Pancreas (tissue), 10 donors: ENCODE measurements at regions not wholly inside any gene's neighbourhood (a gene's known extent, or its start where the extent isn't known, plus 50 kb on each side); places are given as distances from the start of the nearest gene placed in this dataset.

ENCODE experiments used
- ATAC-seq, 4 donors: fragments of 200-7000 bp; cut with Tn5 transposase; one replicate each; pipeline versions ENCODE4 v1.8.0 to v1.9.1; 2020; ENCODE audit warnings: mild to moderate bottlenecking in 4 of 4, moderate library complexity in 4 of 4
- DNase-seq, 6 donors: peaks; one replicate each; pipeline ENCODE4 v3.0.0-alpha.2; 2020
- FAIRE-seq: peaks from 2 replicates; lab custom pipeline; 2012; peaks lifted over from hg19 to GRCh38; lab: Jason Lieb, UNC
- H3K27ac ChIP-seq, 4 donors: fragments of 200-600 bp; sonication (generic); 1 replicate in 3 of 4; 2 replicates in 1 of 4; pipeline versions ENCODE4 v1.5.0 to v1.8.0; 2020
- H3K27me3 ChIP-seq, 4 donors: fragments of 200-600 bp; one replicate each; pipeline ENCODE4 v1.8.0; 2021
- H3K36me3 ChIP-seq, 3 donors: fragments of 200-600 bp; sonication (generic) in 1 of 3; one replicate each; pipeline versions ENCODE4 v1.5.0 to v1.8.0; 2020 to 2021
- H3K4me1 ChIP-seq, 3 donors: fragments of 200-600 bp; one replicate each; pipeline ENCODE4 v1.8.0; 2021
- H3K4me3 ChIP-seq, 4 donors: fragments of 200-600 bp; sonication (generic) in 2 of 4; one replicate each; pipeline versions ENCODE4 v1.5.0 to v1.8.0; 2020 to 2021
- H3K9me3 ChIP-seq, 4 donors: fragments of 200-600 bp; one replicate each; pipeline ENCODE4 v1.8.0; 2021
- WGBS, 2 donors: extraction: QIAGEN DNeasy Blood & Tissue Kit; methylation state at CpG; one replicate each; pipeline ENCODE4 v1.1.7; 2013; 5-methylcytosine and 5-hydroxymethylcytosine counted together
- intact Hi-C, 3 donors: fragments of 100-400 bp; cut with DNase I; formaldehyde crosslinking; loops; one replicate each; pipeline versions ENCODE4 v1.11.1 to v1.14.2; 2022
- TF ChIP-seq, protein P1 (sequence below), 4 donors: fragments of 200-600 bp; sonication (generic) in 3 of 4; IDR thresholded peaks; one replicate each; pipeline versions ENCODE4 v1.5.0 to v1.8.0; 2021; ENCODE audit warnings: antibody characterized with exemption in 4 of 4
- donor health status: healthy with polysubstance abuse.
- donor health status: DM: no; HTN: no; CAD: no; lungs with moderate emphysema.
- donor health status: DM: no; HTN: no; CAD: no.
- donor health status: control.
- donor health status: control.
- donor health status: Bipolar disorder and iron deficiency.
- donor health status: DM: yes; HTN: yes; CAD: no.
- donor health status: DM: no; HTN: no; CAD: no.
- donor health status: DM: no; HTN: no; CAD: no.
- donor health status: DM: yes; HTN: yes; CAD: no.

DNA sequence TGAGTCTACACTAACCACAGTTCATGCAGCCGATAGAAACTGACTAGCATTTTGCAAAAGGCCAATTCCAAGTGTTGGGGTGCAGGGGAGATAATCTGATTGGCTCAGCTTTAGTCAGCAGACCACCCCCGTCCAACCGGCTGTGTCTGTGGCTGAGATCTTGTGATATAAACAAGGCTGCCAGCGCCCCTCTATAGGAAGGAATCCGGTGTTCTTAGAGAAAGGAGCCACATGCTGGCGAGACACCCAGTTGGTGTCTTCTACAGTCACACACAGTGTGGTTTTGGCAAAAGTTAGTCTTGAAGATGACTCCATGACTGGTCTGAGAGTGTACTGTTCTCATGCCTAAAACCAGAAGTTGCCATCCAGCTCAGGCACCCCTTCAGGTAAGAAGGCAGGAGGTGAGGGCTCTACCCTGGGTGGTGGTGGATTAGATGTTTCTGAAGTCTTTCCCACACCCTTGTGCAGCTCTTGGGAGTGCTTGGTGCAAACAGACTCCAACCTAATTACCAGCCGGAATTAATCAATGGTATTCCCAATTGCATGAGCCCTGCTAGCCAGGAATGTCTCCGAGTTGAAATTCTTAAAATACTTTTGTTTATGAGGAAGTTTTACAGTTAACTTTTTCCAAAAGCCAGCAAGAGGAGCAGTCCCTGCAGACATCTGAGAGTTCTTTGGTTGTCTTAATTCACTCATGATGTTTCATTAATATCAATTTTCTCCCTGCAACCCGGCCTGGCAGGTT is 172.3 kb upstream of the IRX6 start:
- FAIRE-seq (no peak), ATAC-seq (no peak), DNase-seq (no peak)
- WGBS, 2 donors = 55 to 58% methylated on average over 9 of the region's 9 CpGs
- intact Hi-C loops = no loop called here
- no peak overlapping the region for H3K4me3 ChIP-seq
- no peak overlapping the region for H3K27ac ChIP-seq
- no peaks in the 10 kb centered on the region for H3K9me3 ChIP-seq
- H3K36me3 ChIP-seq = no peaks in the 10 kb centered on the region
- H3K4me1 ChIP-seq = no peaks in the 10 kb centered on the region
- H3K27me3 ChIP-seq = no peaks in the 10 kb centered on the region
- TF ChIP-seq, protein P1, sequence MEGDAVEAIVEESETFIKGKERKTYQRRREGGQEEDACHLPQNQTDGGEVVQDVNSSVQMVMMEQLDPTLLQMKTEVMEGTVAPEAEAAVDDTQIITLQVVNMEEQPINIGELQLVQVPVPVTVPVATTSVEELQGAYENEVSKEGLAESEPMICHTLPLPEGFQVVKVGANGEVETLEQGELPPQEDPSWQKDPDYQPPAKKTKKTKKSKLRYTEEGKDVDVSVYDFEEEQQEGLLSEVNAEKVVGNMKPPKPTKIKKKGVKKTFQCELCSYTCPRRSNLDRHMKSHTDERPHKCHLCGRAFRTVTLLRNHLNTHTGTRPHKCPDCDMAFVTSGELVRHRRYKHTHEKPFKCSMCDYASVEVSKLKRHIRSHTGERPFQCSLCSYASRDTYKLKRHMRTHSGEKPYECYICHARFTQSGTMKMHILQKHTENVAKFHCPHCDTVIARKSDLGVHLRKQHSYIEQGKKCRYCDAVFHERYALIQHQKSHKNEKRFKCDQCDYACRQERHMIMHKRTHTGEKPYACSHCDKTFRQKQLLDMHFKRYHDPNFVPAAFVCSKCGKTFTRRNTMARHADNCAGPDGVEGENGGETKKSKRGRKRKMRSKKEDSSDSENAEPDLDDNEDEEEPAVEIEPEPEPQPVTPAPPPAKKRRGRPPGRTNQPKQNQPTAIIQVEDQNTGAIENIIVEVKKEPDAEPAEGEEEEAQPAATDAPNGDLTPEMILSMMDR (IDR thresholded peaks at IDR 0.05) = no peak

DNA sequence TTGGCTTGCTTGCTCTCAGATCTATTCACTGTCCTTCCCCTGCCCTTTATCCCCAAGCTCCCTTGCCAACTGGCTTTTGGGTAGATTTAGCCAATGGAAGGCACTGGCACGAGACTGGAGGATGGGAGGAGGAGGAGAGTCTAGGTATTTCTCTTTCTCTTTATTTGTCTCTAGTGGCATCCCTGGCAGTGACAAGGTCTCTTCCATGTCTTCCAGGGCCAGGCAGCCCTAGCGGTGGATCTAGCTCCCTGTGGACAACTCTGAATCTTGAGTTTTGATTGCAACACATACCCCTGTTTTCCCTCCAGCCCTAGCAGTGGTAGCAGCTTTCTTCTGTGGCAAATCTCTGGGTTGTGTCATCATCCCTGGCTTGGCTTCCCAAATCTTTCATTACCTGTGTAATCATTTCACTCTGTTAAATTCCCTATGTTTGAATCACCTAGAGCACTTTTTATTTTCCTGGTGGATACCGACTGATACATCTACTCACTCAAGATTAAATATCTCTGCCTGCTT is 171.1 kb upstream of the IRX6 start:
- Histone ChIP-seq H3K4me1 (no peaks in the 10 kb centered on the region), H3K27ac (no peak overlapping the region), H3K36me3 (no peaks in the 10 kb centered on the region), H3K9me3 (no peaks in the 10 kb centered on the region), H3K4me3 (no peak overlapping the region), H3K27me3 (no peaks in the 10 kb centered on the region)
- TF ChIP-seq, protein P1 (IDR thresholded peaks at IDR 0.05) = no peak
- intact Hi-C loops = no loop called here
- 61 to 78% methylated on average over 3 of the region's 3 CpGs for WGBS, 2 donors
- ATAC-seq (no peak), DNase-seq (no peak), FAIRE-seq (no peak)

DNA sequence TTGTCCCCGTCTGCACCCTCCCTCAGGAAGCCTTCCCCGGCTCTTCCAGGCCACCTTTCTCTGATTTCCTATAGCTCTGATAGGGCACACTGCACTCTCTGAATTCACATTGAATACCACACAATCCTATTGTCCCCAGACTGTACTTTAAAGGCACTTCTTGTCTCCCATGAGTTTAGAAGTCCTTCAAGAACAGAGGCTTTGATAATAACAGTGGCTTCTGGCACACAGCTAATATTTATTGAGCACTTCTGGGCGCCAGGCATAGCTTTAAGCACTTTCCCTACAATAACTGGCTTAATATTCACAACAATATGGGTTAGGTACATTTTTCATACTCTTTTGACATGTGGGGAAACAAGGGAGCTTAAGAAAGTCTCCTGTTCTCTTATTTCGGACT is 169.7 kb upstream of the IRX6 start:
- FAIRE-seq = no peak
- WGBS, 2 donors = 51 to 54% methylated on average over 4 of the region's 4 CpGs
- ATAC-seq = no peak
- Histone ChIP-seq H3K27me3 (no peaks in the 10 kb centered on the region), H3K4me1 (no peaks in the 10 kb centered on the region), H3K9me3 (no peaks in the 10 kb centered on the region), H3K4me3 (no peak overlapping the region), H3K36me3 (no peaks in the 10 kb centered on the region), H3K27ac (no peak overlapping the region)
- no peak for DNase-seq
- intact Hi-C loops = no loop called here
- TF ChIP-seq, protein P1 (IDR thresholded peaks at IDR 0.05) = no peak

DNA sequence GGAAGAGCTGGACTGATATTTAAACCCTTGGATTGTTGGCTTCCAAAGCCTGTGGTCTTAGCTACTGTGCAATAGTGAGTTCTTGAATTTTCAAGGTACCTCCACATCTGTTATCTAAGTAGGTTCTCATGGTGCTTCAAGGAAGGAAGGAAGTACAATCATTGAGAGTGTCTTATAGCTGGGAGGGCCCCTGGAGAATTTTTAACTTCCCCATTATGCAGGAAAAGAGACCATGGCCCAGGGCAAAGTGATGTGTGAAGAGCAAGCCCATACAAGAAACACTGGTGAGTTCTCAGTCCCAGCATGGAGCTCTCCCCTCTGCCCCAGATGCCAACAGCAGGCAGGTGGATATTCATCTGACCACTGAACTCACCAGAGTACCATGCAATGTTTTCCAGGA is 169.0 kb upstream of the IRX6 start:
- no peak for DNase-seq
- no peak for ATAC-seq
- no peaks in the 10 kb centered on the region for H3K9me3 ChIP-seq
- H3K27me3 ChIP-seq = no peaks in the 10 kb centered on the region
- no peaks in the 10 kb centered on the region for H3K36me3 ChIP-seq
- H3K4me3 ChIP-seq = no peak overlapping the region
- TF ChIP-seq, protein P1 (IDR thresholded peaks at IDR 0.05) = no peak
- FAIRE-seq = no peak
- H3K27ac ChIP-seq = no peak overlapping the region
- intact Hi-C loops = no loop called here
- no peaks in the 10 kb centered on the region for H3K4me1 ChIP-seq

DNA sequence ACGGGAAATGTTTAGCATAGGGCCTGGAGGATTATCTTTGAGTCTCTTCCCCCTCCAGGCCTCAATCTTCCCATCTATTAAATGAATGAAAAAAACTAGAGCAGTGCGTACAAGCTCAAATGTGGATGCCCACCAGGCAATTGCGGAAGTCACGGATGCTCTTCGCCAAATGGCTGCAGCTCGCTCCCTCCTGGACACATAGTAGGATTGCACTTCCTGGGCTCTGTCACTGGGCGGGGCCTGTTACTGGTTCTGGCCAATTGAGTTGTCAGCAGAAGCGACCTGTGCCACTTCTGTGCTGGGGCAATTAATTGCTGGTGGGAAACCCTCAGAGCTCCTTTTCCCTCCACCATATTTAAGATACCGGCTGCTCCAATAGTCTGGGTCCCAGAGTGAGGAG is 168.2 kb upstream of the IRX6 start:
- no peak for DNase-seq
- 84 to 88% methylated on average over 9 of the region's 9 CpGs for WGBS, 2 donors
- no peaks in the 10 kb centered on the region for H3K9me3 ChIP-seq
- no peaks in the 10 kb centered on the region for H3K4me1 ChIP-seq
- no peaks in the 10 kb centered on the region for H3K36me3 ChIP-seq
- ATAC-seq = no peak
- no peak overlapping the region for H3K4me3 ChIP-seq
- no peak overlapping the region for H3K27ac ChIP-seq
- FAIRE-seq = no peak
- TF ChIP-seq, protein P1 (IDR thresholded peaks at IDR 0.05) = no peak
- no peaks in the 10 kb centered on the region for H3K27me3 ChIP-seq
- intact Hi-C loops = no loop called here
